ENCODE measurements at regions not wholly inside any gene's neighbourhood (a gene's known extent, or its start where the extent isn't known, plus 50 kb on each side); places are given as distances from the start of the nearest gene placed in this dataset.

- TF ChIP-seq CTCF (IDR thresholded peaks at IDR 0.05; ENCODE audit: low read depth, low read length) = no peak
- no peak for TF ChIP-seq EZH2phosphoT487 (IDR thresholded peaks at IDR 0.05; ENCODE audit: low read depth)
Observed at GRCh38 chr5:130954336-130954735, 210.7 kb downstream of the HINT1 start.
